ENCODE measurements at regions not wholly inside any gene's neighbourhood (a gene's known extent, or its start where the extent isn't known, plus 50 kb on each side); places are given as distances from the start of the nearest gene placed in this dataset.

DNA sequence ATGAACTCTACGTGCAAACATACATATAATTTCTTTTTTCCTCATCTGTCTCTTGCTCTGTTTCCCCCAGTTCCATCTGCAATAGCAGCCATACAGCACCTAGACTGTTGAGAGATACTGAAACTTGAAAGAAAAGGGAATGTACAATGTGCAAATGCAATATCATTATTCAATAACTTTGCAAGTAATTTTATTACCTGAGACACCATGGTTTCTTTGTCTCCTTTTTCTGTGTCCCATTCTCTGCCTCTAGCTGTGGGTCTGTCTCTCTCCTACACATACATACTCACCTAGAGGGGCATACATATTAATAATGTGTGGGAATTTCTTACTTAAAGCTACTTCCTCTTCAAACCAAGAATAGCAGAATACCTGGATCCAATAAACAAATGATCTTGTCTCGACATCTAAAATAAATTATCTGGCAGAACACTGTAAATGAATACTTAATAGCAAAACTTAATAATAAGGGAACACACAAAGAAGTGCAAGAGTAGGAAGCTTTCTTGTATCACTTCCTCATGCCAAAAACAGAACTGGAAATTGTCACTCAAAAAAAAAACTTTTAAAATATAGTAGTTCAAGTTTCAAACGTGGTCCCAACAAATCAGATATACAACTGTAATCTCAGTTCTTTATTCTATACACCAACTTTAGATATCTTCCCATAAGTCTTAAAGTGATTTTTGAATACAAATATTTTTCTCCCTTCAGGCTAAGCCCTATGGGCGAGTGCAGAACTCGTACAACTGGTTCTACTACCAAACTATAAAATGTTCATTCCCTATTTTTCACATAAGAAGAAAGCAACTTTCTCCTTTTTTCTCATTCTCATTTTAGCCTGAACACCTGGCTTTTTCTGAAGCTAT lies 194.6 kb downstream of the NRIP1 start:
- TF ChIP-seq POLR2AphosphoS5 (IDR thresholded peaks at IDR 0.05; ENCODE audit: low read depth, low read length) (no peak), SIN3A (IDR thresholded peaks at IDR 0.05; ENCODE audit: borderline replicate concordance, insufficient read depth, low read length) (no peak)
- TF ChIP-seq, protein P1, sequence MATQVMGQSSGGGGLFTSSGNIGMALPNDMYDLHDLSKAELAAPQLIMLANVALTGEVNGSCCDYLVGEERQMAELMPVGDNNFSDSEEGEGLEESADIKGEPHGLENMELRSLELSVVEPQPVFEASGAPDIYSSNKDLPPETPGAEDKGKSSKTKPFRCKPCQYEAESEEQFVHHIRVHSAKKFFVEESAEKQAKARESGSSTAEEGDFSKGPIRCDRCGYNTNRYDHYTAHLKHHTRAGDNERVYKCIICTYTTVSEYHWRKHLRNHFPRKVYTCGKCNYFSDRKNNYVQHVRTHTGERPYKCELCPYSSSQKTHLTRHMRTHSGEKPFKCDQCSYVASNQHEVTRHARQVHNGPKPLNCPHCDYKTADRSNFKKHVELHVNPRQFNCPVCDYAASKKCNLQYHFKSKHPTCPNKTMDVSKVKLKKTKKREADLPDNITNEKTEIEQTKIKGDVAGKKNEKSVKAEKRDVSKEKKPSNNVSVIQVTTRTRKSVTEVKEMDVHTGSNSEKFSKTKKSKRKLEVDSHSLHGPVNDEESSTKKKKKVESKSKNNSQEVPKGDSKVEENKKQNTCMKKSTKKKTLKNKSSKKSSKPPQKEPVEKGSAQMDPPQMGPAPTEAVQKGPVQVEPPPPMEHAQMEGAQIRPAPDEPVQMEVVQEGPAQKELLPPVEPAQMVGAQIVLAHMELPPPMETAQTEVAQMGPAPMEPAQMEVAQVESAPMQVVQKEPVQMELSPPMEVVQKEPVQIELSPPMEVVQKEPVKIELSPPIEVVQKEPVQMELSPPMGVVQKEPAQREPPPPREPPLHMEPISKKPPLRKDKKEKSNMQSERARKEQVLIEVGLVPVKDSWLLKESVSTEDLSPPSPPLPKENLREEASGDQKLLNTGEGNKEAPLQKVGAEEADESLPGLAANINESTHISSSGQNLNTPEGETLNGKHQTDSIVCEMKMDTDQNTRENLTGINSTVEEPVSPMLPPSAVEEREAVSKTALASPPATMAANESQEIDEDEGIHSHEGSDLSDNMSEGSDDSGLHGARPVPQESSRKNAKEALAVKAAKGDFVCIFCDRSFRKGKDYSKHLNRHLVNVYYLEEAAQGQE (IDR thresholded peaks at IDR 0.05; ENCODE audit: insufficient read depth in 1 of 2, low read depth in 2 of 2, low read length in 2 of 2): no peak

Measured in PFSK-1 (cell line).